Upper lobe of right lung (tissue), 1 donor: ENCODE measurements at regions not wholly inside any gene's neighbourhood (a gene's known extent, or its start where the extent isn't known, plus 50 kb on each side); places are given as distances from the start of the nearest gene placed in this dataset.
A peak's percentile ranks its signal among the peaks of the same experiment; 100 is the strongest.
"Not testable (repeated sequence)": the region's sequence is repeated elsewhere in the genome, so short reads cannot be mapped to it uniquely, and the experiment has no call there.

Experiments used
- ATAC-seq: fragments of 200-7000 bp; cut with Tn5 transposase; one replicate; pipeline ENCODE4 v1.9.1; 2020; ENCODE audit warnings: mild to moderate bottlenecking, moderate library complexity
- DNase-seq: peaks from one replicate; pipeline ENCODE4 v3.0.0-alpha.2; 2020
- H3K27ac ChIP-seq: fragments of 200-600 bp; one replicate; pipeline ENCODE4 v1.8.0; 2022
- H3K27me3 ChIP-seq: fragments of 200-600 bp; one replicate; pipeline ENCODE4 v1.8.0; 2022; ENCODE audit warnings: mild to moderate bottlenecking
- H3K36me3 ChIP-seq: fragments of 200-600 bp; one replicate; pipeline ENCODE4 v1.8.0; 2022
- H3K4me1 ChIP-seq: fragments of 200-600 bp; one replicate; pipeline ENCODE4 v1.8.0; 2022
- H3K4me3 ChIP-seq: fragments of 200-600 bp; one replicate; pipeline ENCODE4 v1.8.0; 2022; ENCODE audit warnings: mild to moderate bottlenecking
- H3K9me3 ChIP-seq: fragments of 200-600 bp; one replicate; pipeline ENCODE4 v1.8.0; 2022
- intact Hi-C: fragments of 100-400 bp; cut with DNase I; formaldehyde crosslinking; loops from one replicate; pipeline ENCODE4 v1.11.0; 2022
- TF ChIP-seq, protein P1 (sequence below): fragments of 200-600 bp; IDR thresholded peaks from one replicate; pipeline ENCODE4 v1.8.0; 2022; ENCODE audit warnings: antibody characterized with exemption
- donor health status: DM: no; HTN: yes; CAD: no; lungs with severe emphysema.

GRCh38 chr6:144372116-144372515 lies 87.0 kb downstream of the UTRN start:
- intact Hi-C loops = no loop called here
- no peaks in the 10 kb centered on the region for H3K9me3 ChIP-seq
- H3K4me3 ChIP-seq = no peak overlapping the region
- TF ChIP-seq, protein P1, sequence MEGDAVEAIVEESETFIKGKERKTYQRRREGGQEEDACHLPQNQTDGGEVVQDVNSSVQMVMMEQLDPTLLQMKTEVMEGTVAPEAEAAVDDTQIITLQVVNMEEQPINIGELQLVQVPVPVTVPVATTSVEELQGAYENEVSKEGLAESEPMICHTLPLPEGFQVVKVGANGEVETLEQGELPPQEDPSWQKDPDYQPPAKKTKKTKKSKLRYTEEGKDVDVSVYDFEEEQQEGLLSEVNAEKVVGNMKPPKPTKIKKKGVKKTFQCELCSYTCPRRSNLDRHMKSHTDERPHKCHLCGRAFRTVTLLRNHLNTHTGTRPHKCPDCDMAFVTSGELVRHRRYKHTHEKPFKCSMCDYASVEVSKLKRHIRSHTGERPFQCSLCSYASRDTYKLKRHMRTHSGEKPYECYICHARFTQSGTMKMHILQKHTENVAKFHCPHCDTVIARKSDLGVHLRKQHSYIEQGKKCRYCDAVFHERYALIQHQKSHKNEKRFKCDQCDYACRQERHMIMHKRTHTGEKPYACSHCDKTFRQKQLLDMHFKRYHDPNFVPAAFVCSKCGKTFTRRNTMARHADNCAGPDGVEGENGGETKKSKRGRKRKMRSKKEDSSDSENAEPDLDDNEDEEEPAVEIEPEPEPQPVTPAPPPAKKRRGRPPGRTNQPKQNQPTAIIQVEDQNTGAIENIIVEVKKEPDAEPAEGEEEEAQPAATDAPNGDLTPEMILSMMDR = no peak
- H3K4me1 ChIP-seq = peaks cover 7% of the 10 kb centered on the region
- no peaks in the 10 kb centered on the region for H3K36me3 ChIP-seq
- DNase-seq (no peak), ATAC-seq (no peak)
- H3K27me3 ChIP-seq = no peaks in the 10 kb centered on the region
- no peak overlapping the region for H3K27ac ChIP-seq

DNA sequence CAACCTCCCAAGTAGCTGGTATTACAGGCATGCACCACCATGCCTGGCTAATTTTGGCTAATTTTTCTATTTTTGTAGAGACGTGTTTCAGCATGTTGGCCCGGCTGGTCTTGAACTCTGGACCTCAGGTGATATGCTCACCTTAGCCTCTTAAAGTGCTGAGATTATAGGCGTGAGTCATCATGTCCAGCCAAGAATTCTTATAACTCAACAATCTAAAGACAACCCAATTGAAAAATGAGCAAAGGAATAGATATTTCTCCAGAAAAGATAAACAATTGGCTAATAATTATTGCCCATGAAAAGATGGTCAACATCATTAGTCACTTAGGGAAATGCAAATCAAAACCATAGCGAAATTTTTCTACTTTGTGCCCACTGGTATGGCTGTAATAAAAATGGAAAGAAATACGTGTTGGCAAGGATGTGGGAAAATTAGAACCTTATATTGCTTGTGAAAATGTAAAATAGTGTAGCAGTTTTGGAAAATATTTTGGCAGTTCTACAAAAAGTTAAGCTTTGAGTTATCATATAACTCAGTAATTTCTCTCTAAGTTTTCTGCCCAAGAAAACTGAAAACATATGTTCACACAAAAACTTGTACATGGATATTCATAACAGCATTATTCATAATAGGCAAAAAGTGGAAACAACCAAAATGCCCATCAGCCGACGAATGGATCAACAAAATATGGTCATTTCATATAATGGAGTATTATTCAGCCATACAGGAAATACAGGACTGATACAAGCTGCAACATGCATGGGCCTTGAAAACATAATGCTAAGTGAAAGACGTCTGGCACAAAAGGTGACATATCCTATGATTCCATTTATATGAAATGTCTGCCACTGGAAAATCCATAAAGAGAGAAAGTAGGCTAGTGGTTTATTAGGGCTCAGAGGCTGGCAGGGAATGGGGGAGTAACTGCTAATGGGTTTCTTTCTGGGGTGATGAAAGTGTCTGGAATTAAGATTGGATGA lies 87.8 kb downstream of the UTRN start:
- H3K27ac ChIP-seq = no peak overlapping the region
- TF ChIP-seq, protein P1 = no peak
- intact Hi-C loops = no loop called here
- H3K4me1 ChIP-seq = peaks cover 15% of the 10 kb centered on the region
- no peaks in the 10 kb centered on the region for H3K27me3 ChIP-seq
- H3K4me3 ChIP-seq = no peak overlapping the region
- no peak for ATAC-seq
- DNase-seq = no peak
- no peaks in the 10 kb centered on the region for H3K36me3 ChIP-seq
- no peaks in the 10 kb centered on the region for H3K9me3 ChIP-seq

DNA sequence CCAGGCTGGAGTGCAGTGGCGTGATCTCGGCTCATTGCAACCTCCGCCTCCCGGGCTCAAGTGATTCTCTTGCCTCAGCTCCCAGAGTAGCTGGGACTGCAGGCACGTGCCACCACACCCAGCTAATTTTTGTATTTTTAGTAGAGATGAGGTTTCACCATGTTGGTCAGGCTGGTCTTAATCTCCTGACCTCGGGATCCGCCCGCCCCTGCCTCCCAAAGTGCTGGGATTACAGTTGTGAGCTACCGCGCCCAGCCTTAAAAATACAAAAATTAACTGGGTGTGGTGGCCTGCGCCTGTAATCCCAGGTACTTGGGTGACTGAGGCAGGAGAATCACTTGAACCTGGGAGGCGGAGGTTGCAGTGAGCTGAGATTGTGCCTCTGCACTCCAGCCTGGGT lies 89.4 kb downstream of the UTRN start:
- H3K9me3 ChIP-seq, H3K27ac ChIP-seq, H3K4me3 ChIP-seq, H3K36me3 ChIP-seq, DNase-seq, H3K27me3 ChIP-seq, intact Hi-C loops, ATAC-seq: not testable (repeated sequence)
- H3K4me1 ChIP-seq = peaks cover 27% of the 10 kb centered on the region

DNA sequence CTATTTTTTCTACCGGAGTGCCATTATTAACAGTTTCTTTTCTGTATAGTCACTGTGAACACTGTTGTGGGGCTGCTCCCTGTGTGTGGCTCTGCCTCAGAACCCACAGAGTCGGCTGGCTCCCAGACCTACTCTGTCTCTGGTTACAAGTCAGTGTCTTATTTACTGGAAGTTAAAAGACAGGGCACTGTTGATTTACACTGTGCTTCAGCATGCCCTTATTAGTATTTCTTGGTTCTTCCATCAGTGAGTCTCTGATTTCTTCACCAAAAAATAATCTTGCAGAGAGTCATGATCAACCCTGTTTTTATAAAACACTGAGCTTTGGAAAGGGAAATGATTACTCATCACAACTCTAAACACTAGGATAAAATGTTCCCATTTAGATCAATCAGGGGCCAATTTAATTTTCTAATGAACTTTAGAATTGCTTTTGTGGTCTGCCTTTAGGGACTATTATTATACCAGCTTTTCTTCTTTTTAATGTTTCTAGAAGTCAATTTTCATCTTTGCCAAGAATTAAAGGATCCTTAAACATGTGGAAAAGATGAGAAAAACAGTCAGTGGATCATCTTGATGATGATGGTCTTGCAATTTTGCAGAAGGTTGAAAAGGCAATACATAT lies 92.6 kb downstream of the UTRN start:
- intact Hi-C loops = no loop called here
- H3K27ac ChIP-seq = no peak overlapping the region
- no peak for DNase-seq
- H3K4me1 ChIP-seq = peaks cover 28% of the 10 kb centered on the region
- no peaks in the 10 kb centered on the region for H3K27me3 ChIP-seq
- ATAC-seq = peak; percentile 48
- H3K36me3 ChIP-seq = no peaks in the 10 kb centered on the region
- H3K4me3 ChIP-seq = no peak overlapping the region
- H3K9me3 ChIP-seq = no peaks in the 10 kb centered on the region
- TF ChIP-seq, protein P1 = no peak

GRCh38 chr6:144378437-144378836 lies 93.3 kb downstream of the UTRN start:
- Histone ChIP-seq H3K36me3 (no peaks in the 10 kb centered on the region), H3K9me3 (no peaks in the 10 kb centered on the region), H3K27ac (no peak overlapping the region), H3K4me3 (no peak overlapping the region), H3K4me1 (peaks cover 28% of the 10 kb centered on the region), H3K27me3 (no peaks in the 10 kb centered on the region)
- intact Hi-C loops = no loop called here
- DNase-seq = no peak
- ATAC-seq = peak; percentile 36
- TF ChIP-seq, protein P1 = no peak

- no peak overlapping the region for H3K27ac ChIP-seq
- intact Hi-C loops = no loop called here
- ATAC-seq = peak; percentile 51
- H3K4me1 ChIP-seq = peaks cover 28% of the 10 kb centered on the region
- H3K9me3 ChIP-seq = no peaks in the 10 kb centered on the region
- no peak overlapping the region for H3K4me3 ChIP-seq
- TF ChIP-seq, protein P1 = no peak
- H3K36me3 ChIP-seq = no peaks in the 10 kb centered on the region
- no peaks in the 10 kb centered on the region for H3K27me3 ChIP-seq
- no peak for DNase-seq
These were observed 94.2 kb downstream of the UTRN start for GRCh38 chr6:144379356-144379755.

- peaks cover 26% of the 10 kb centered on the region for H3K4me1 ChIP-seq
- H3K9me3 ChIP-seq, intact Hi-C loops, H3K36me3 ChIP-seq, DNase-seq, H3K4me3 ChIP-seq, H3K27ac ChIP-seq, H3K27me3 ChIP-seq, ATAC-seq: not testable (repeated sequence)
These were observed 96.4 kb downstream of the UTRN start for GRCh38 chr6:144381499-144381898.
